Suprapubic skin (tissue), 4 donors: ENCODE measurements at regions not wholly inside any gene's neighbourhood (a gene's known extent, or its start where the extent isn't known, plus 50 kb on each side); places are given as distances from the start of the nearest gene placed in this dataset.

Experiments used
- DNase-seq, 2 donors: peaks; one replicate each; pipeline ENCODE4 v3.0.0-alpha.2; 2019; ENCODE audit warnings: low spot score in 2 of 2
- H3K27ac ChIP-seq: fragments of 200-600 bp; sonication (generic); one replicate; pipeline ENCODE4 v1.5.1; 2019
- H3K27me3 ChIP-seq: fragments of 200-600 bp; sonication (generic); one replicate; pipeline ENCODE4 v1.5.1; 2019
- H3K36me3 ChIP-seq: fragments of 200-600 bp; sonication (generic); one replicate; pipeline ENCODE4 v1.5.1; 2019
- H3K4me1 ChIP-seq: fragments of 200-600 bp; sonication (generic); one replicate; pipeline ENCODE4 v1.5.1; 2019
- H3K4me3 ChIP-seq: fragments of 200-600 bp; sonication (generic); one replicate; pipeline ENCODE4 v1.5.1; 2019; ENCODE audit warnings: mild to moderate bottlenecking
- H3K9me3 ChIP-seq: fragments of 200-600 bp; sonication (generic); one replicate; pipeline ENCODE4 v1.5.1; 2019
- EP300 ChIP-seq: sonication (generic); formaldehyde crosslinking; IDR thresholded peaks from one replicate; pipeline ENCODE4 v1.6.1; 2017; ENCODE audit warnings: antibody characterized with exemption
- POLR2A ChIP-seq, 2 donors: fragments of 450-650 bp; IDR thresholded peaks; one replicate each; pipeline ENCODE4 v1.6.1; 2017; ENCODE audit warnings: antibody characterized with exemption in 2 of 2, mild to moderate bottlenecking in 2 of 2, moderate library complexity in 2 of 2
- POLR2AphosphoS5 ChIP-seq, 3 donors: sonication (generic); formaldehyde crosslinking; IDR thresholded peaks; one replicate each; pipeline ENCODE4 v1.6.1; 2017; ENCODE audit warnings: antibody characterized with exemption in 3 of 3
- WGBS: methylation state at CpG from one replicate; pipeline ENCODE4 v1.1.5; 2018; 5-methylcytosine and 5-hydroxymethylcytosine counted together
- TF ChIP-seq, protein P1 (sequence below), 2 donors: fragments of 200-600 bp in 1 of 2; fragments of 450-650 bp in 1 of 2; sonication (generic) in 1 of 2; IDR thresholded peaks; one replicate each; pipeline ENCODE4 v1.5.1; 2016 to 2019; ENCODE audit warnings: antibody characterized with exemption in 2 of 2, mild to moderate bottlenecking in 1 of 2, moderate library complexity in 1 of 2

DNA sequence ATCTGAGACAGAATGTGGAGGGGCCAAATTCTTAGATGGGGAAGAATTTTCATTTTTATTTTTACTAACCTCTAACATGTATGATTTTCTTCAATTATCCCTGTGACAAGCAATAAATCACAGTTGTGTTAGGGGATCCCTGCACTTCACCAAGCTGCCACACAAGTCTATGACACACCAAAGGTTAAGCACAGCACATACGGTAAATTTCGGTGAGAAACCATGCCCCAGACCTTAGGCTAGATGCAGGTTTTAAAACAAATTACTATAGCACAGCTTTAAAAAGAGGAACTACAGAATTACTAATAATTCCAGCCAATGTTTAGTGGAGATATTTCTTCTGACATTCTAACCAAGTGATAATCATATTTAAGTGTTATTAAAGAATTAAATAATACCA is 175.7 kb upstream of the RORB start:
- no peak overlapping the region for H3K4me3 ChIP-seq
- H3K27me3 ChIP-seq: no peaks in the 10 kb centered on the region
- H3K27ac ChIP-seq: no peak overlapping the region
- TF ChIP-seq POLR2A (IDR thresholded peaks at IDR 0.05) (no peak), POLR2AphosphoS5 (IDR thresholded peaks at IDR 0.05) (no peak), EP300 (no peak)
- TF ChIP-seq, protein P1, sequence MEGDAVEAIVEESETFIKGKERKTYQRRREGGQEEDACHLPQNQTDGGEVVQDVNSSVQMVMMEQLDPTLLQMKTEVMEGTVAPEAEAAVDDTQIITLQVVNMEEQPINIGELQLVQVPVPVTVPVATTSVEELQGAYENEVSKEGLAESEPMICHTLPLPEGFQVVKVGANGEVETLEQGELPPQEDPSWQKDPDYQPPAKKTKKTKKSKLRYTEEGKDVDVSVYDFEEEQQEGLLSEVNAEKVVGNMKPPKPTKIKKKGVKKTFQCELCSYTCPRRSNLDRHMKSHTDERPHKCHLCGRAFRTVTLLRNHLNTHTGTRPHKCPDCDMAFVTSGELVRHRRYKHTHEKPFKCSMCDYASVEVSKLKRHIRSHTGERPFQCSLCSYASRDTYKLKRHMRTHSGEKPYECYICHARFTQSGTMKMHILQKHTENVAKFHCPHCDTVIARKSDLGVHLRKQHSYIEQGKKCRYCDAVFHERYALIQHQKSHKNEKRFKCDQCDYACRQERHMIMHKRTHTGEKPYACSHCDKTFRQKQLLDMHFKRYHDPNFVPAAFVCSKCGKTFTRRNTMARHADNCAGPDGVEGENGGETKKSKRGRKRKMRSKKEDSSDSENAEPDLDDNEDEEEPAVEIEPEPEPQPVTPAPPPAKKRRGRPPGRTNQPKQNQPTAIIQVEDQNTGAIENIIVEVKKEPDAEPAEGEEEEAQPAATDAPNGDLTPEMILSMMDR (IDR thresholded peaks at IDR 0.05): no peak
- H3K9me3 ChIP-seq: no peaks in the 10 kb centered on the region
- no peaks in the 10 kb centered on the region for H3K4me1 ChIP-seq
- 65% methylated on average over 2 of the region's 2 CpGs for WGBS
- no peaks in the 10 kb centered on the region for H3K36me3 ChIP-seq
- no peak for DNase-seq

- TF ChIP-seq POLR2AphosphoS5 (IDR thresholded peaks at IDR 0.05) (no peak), POLR2A (IDR thresholded peaks at IDR 0.05) (no peak), EP300 (no peak)
- TF ChIP-seq, protein P1 (IDR thresholded peaks at IDR 0.05): no peak
- Histone ChIP-seq H3K27ac (no peak overlapping the region), H3K27me3 (no peaks in the 10 kb centered on the region), H3K36me3 (no peaks in the 10 kb centered on the region), H3K4me3 (no peak overlapping the region), H3K9me3 (no peaks in the 10 kb centered on the region), H3K4me1 (no peaks in the 10 kb centered on the region)
- 48% methylated on average over 3 of the region's 3 CpGs for WGBS
- DNase-seq: no peak
These were observed 174.3 kb upstream of the RORB start for GRCh38 chr9:74322661-74323314.

GRCh38 chr9:74330487-74331214 is 166.5 kb upstream of the RORB start:
- no peaks in the 10 kb centered on the region for H3K27me3 ChIP-seq
- no peak overlapping the region for H3K4me3 ChIP-seq
- WGBS: 65% methylated on average over 2 of the region's 2 CpGs
- no peak for DNase-seq
- no peaks in the 10 kb centered on the region for H3K36me3 ChIP-seq
- H3K27ac ChIP-seq: no peak overlapping the region
- no peaks in the 10 kb centered on the region for H3K4me1 ChIP-seq
- TF ChIP-seq POLR2A (IDR thresholded peaks at IDR 0.05) (no peak), EP300 (no peak), POLR2AphosphoS5 (IDR thresholded peaks at IDR 0.05) (no peak)
- TF ChIP-seq, protein P1 (IDR thresholded peaks at IDR 0.05): no peak
- no peaks in the 10 kb centered on the region for H3K9me3 ChIP-seq

DNA sequence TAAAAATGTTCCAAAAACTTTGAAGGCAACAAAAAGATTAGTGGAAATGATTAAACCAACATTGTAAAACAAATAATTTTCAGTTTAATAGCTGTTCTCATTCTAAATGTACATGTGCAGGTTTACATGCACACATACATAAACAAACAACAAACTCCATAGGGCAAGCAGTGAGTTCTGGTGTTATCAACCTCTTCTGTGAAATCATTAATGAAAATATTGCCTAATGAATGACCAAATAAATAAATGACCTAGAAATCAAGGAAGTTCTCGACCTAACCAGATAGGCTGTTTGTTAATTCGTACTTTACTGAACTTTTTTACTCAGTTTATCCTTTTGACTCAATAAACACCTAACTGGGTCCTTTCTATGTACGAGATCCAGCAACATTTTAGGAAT is 165.5 kb upstream of the RORB start:
- H3K27ac ChIP-seq: no peak overlapping the region
- H3K4me1 ChIP-seq: no peaks in the 10 kb centered on the region
- TF ChIP-seq, protein P1 (IDR thresholded peaks at IDR 0.05): no peak
- TF ChIP-seq EP300 (no peak), POLR2AphosphoS5 (IDR thresholded peaks at IDR 0.05) (no peak), POLR2A (IDR thresholded peaks at IDR 0.05) (no peak)
- WGBS: 83% methylated on average over 3 of the region's 3 CpGs
- H3K36me3 ChIP-seq: no peaks in the 10 kb centered on the region
- H3K4me3 ChIP-seq: no peak overlapping the region
- H3K27me3 ChIP-seq: no peaks in the 10 kb centered on the region
- H3K9me3 ChIP-seq: no peaks in the 10 kb centered on the region
- no peak for DNase-seq

DNA sequence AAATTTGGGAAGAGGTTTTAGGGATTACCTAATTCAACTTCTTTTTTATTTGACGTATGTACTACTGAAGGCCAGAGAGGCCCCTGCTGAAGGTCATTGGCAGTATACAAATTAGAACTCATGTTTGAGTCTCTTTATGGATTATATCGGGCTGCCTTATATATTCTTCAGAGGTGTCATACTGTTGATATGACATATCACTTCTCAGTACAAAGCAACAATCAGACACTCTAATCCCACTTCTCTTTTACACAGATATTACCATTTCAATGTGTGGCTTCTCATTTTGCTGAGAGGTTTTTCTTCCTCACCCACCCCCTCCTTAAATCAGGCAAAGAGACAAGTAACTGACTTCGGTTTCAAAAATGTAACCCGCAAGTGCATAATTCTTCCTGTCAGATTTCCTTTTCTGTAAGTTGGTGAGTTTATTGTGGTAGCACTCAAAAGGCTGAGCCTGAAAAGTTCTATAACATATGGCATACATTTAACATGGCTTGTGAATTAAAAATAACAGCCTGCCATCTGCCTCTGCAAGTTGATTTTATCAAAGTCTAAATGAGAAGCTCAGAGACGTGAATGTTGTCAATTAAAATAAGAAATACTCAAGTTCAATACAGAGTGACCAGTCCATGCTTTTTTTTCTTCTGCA is 163.6 kb upstream of the RORB start:
- no peak for TF ChIP-seq POLR2AphosphoS5 (IDR thresholded peaks at IDR 0.05)
- TF ChIP-seq, protein P1 (IDR thresholded peaks at IDR 0.05): no peak
- no peak for TF ChIP-seq POLR2A (IDR thresholded peaks at IDR 0.05)
- TF ChIP-seq EP300: no peak
- no peak overlapping the region for H3K4me3 ChIP-seq
- DNase-seq: no peak
- H3K27me3 ChIP-seq: no peaks in the 10 kb centered on the region
- no peak overlapping the region for H3K27ac ChIP-seq
- WGBS: 41% methylated on average over 5 of the region's 5 CpGs
- H3K36me3 ChIP-seq: no peaks in the 10 kb centered on the region
- no peaks in the 10 kb centered on the region for H3K9me3 ChIP-seq
- H3K4me1 ChIP-seq: no peaks in the 10 kb centered on the region
